ENCODE measurements at regions not wholly inside any gene's neighbourhood (a gene's known extent, or its start where the extent isn't known, plus 50 kb on each side); places are given as distances from the start of the nearest gene placed in this dataset.
A peak's percentile ranks its signal among the peaks of the same experiment; 100 is the strongest.

GRCh38 chr13:107295416-107296140, 727.6 kb upstream of the ARGLU1 start:
- no peaks in the 10 kb centered on the region for H3K27me3 ChIP-seq (ENCODE audit: control insufficient read depth, insufficient read depth, low read length)
- H3K36me3 ChIP-seq (replicated peaks; ENCODE audit: control insufficient read depth, insufficient read depth, low read length) = no peaks in the 10 kb centered on the region
- DNase-seq = no peak
- H3K4me3 ChIP-seq (ENCODE audit: insufficient read depth, low read depth, low read length) = no peak overlapping the region

GRCh38 chr13:107293924-107294323, 726.0 kb upstream of the ARGLU1 start:
- H3K4me3 ChIP-seq (ENCODE audit: insufficient read depth, low read depth, low read length) = no peak overlapping the region
- H3K27me3 ChIP-seq (ENCODE audit: control insufficient read depth, insufficient read depth, low read length) = no peaks in the 10 kb centered on the region
- no peak for DNase-seq
- H3K36me3 ChIP-seq (replicated peaks; ENCODE audit: control insufficient read depth, insufficient read depth, low read length) = no peaks in the 10 kb centered on the region

GRCh38 chr13:107291875-107292274, 723.9 kb upstream of the ARGLU1 start:
- H3K27me3 ChIP-seq (ENCODE audit: control insufficient read depth, insufficient read depth, low read length) = no peaks in the 10 kb centered on the region
- H3K36me3 ChIP-seq (replicated peaks; ENCODE audit: control insufficient read depth, insufficient read depth, low read length) = no peaks in the 10 kb centered on the region
- H3K4me3 ChIP-seq (ENCODE audit: insufficient read depth, low read depth, low read length) = no peak overlapping the region
- DNase-seq = no peak

GRCh38 chr13:107289540-107289939, 721.6 kb upstream of the ARGLU1 start:
- Histone ChIP-seq H3K27me3 (ENCODE audit: control insufficient read depth, insufficient read depth, low read length) (no peaks in the 10 kb centered on the region), H3K36me3 (replicated peaks; ENCODE audit: control insufficient read depth, insufficient read depth, low read length) (no peaks in the 10 kb centered on the region), H3K4me3 (ENCODE audit: insufficient read depth, low read depth, low read length) (no peak overlapping the region)
- no peak for DNase-seq

GRCh38 chr13:107284173-107284572, 716.2 kb upstream of the ARGLU1 start:
- Histone ChIP-seq H3K36me3 (replicated peaks; ENCODE audit: control insufficient read depth, insufficient read depth, low read length) (no peaks in the 10 kb centered on the region), H3K4me3 (ENCODE audit: insufficient read depth, low read depth, low read length) (no peak overlapping the region), H3K27me3 (ENCODE audit: control insufficient read depth, insufficient read depth, low read length) (no peaks in the 10 kb centered on the region)
- DNase-seq = no peak

- Histone ChIP-seq H3K4me3 (ENCODE audit: insufficient read depth, low read depth, low read length) (no peak overlapping the region), H3K36me3 (replicated peaks; ENCODE audit: control insufficient read depth, insufficient read depth, low read length) (no peaks in the 10 kb centered on the region), H3K27me3 (ENCODE audit: control insufficient read depth, insufficient read depth, low read length) (no peaks in the 10 kb centered on the region)
- DNase-seq = no peak
Observed at GRCh38 chr13:107277911-107278310, 710.0 kb upstream of the ARGLU1 start.

GRCh38 chr13:107276936-107277335, 709.0 kb upstream of the ARGLU1 start:
- no peak for DNase-seq
- H3K4me3 ChIP-seq (ENCODE audit: insufficient read depth, low read depth, low read length) = no peak overlapping the region
- no peaks in the 10 kb centered on the region for H3K27me3 ChIP-seq (ENCODE audit: control insufficient read depth, insufficient read depth, low read length)
- H3K36me3 ChIP-seq (replicated peaks; ENCODE audit: control insufficient read depth, insufficient read depth, low read length) = no peaks in the 10 kb centered on the region

GRCh38 chr13:107275945-107276614, 708.1 kb upstream of the ARGLU1 start:
- no peak for DNase-seq
- Histone ChIP-seq H3K4me3 (ENCODE audit: insufficient read depth, low read depth, low read length) (no peak overlapping the region), H3K27me3 (ENCODE audit: control insufficient read depth, insufficient read depth, low read length) (no peaks in the 10 kb centered on the region), H3K36me3 (replicated peaks; ENCODE audit: control insufficient read depth, insufficient read depth, low read length) (no peaks in the 10 kb centered on the region)

- Histone ChIP-seq H3K4me3 (ENCODE audit: insufficient read depth, low read depth, low read length) (no peak overlapping the region), H3K27me3 (ENCODE audit: control insufficient read depth, insufficient read depth, low read length) (no peaks in the 10 kb centered on the region), H3K36me3 (replicated peaks; ENCODE audit: control insufficient read depth, insufficient read depth, low read length) (no peaks in the 10 kb centered on the region)
- DNase-seq = no peak
Observed at GRCh38 chr13:107275312-107275711, 707.4 kb upstream of the ARGLU1 start.

GRCh38 chr13:107271227-107271626, 703.3 kb upstream of the ARGLU1 start:
- H3K36me3 ChIP-seq (replicated peaks; ENCODE audit: control insufficient read depth, insufficient read depth, low read length) = no peaks in the 10 kb centered on the region
- no peaks in the 10 kb centered on the region for H3K27me3 ChIP-seq (ENCODE audit: control insufficient read depth, insufficient read depth, low read length)
- H3K4me3 ChIP-seq (ENCODE audit: insufficient read depth, low read depth, low read length) = no peak overlapping the region
- DNase-seq = peak; percentile 35

- H3K4me3 ChIP-seq (ENCODE audit: insufficient read depth, low read depth, low read length) = no peak overlapping the region
- no peaks in the 10 kb centered on the region for H3K36me3 ChIP-seq (replicated peaks; ENCODE audit: control insufficient read depth, insufficient read depth, low read length)
- no peaks in the 10 kb centered on the region for H3K27me3 ChIP-seq (ENCODE audit: control insufficient read depth, insufficient read depth, low read length)
- no peak for DNase-seq
Observed at GRCh38 chr13:107266657-107267056, 698.7 kb upstream of the ARGLU1 start.

- no peak for DNase-seq
Observed at GRCh38 chr13:107258599-107259187, 690.8 kb upstream of the ARGLU1 start.

GRCh38 chr13:107254392-107254791, 686.5 kb upstream of the ARGLU1 start:
- no peaks in the 10 kb centered on the region for H3K27me3 ChIP-seq (ENCODE audit: control insufficient read depth, insufficient read depth, low read length)
- H3K36me3 ChIP-seq (replicated peaks; ENCODE audit: control insufficient read depth, insufficient read depth, low read length) = no peaks in the 10 kb centered on the region
- DNase-seq = no peak
- H3K4me3 ChIP-seq (ENCODE audit: insufficient read depth, low read depth, low read length) = no peak overlapping the region

More at GRCh38 chr13:107258599-107259187, 690.8 kb upstream of the ARGLU1 start:
- Histone ChIP-seq H3K4me3 (ENCODE audit: insufficient read depth, low read depth, low read length) (no peak overlapping the region), H3K27me3 (ENCODE audit: control insufficient read depth, insufficient read depth, low read length) (no peaks in the 10 kb centered on the region), H3K36me3 (replicated peaks; ENCODE audit: control insufficient read depth, insufficient read depth, low read length) (no peaks in the 10 kb centered on the region)

- no peaks in the 10 kb centered on the region for H3K27me3 ChIP-seq (ENCODE audit: control insufficient read depth, insufficient read depth, low read length)
- H3K36me3 ChIP-seq (replicated peaks; ENCODE audit: control insufficient read depth, insufficient read depth, low read length) = no peaks in the 10 kb centered on the region
- peak; percentile 8 for DNase-seq
- H3K4me3 ChIP-seq (ENCODE audit: insufficient read depth, low read depth, low read length) = no peak overlapping the region
Observed at GRCh38 chr13:107252428-107252827, 684.5 kb upstream of the ARGLU1 start.

- Histone ChIP-seq H3K36me3 (replicated peaks; ENCODE audit: control insufficient read depth, insufficient read depth, low read length) (no peaks in the 10 kb centered on the region), H3K4me3 (ENCODE audit: insufficient read depth, low read depth, low read length) (no peak overlapping the region), H3K27me3 (ENCODE audit: control insufficient read depth, insufficient read depth, low read length) (no peaks in the 10 kb centered on the region)
- no peak for DNase-seq
Observed at GRCh38 chr13:107252021-107252420, 684.1 kb upstream of the ARGLU1 start.

All from H7 (cell line).